KBM-7 (cell line): ENCODE measurements at regions not wholly inside any gene's neighbourhood (a gene's known extent, or its start where the extent isn't known, plus 50 kb on each side); places are given as distances from the start of the nearest gene placed in this dataset.

Source experiments
- DNase-seq: peaks from one replicate; pipeline ENCODE4 v3.0.0-alpha.2; 2015
- in situ Hi-C: fragments of 300-500 bp; cut with MboI; formaldehyde crosslinking; loops from 2 replicates; pipeline ENCODE4 v1.14.3; 2020; ENCODE audit warnings: low sequenced_read_pairs, low pct_unique_long_range_greater_than_20kb, mixed read lengths

- in situ Hi-C loops = no loop called here
- no peak for DNase-seq
Observed at GRCh38 chr12:38543151-38543550, 226.6 kb downstream of the ALG10B start.

- no peak for DNase-seq
- in situ Hi-C loops = no loop called here
Observed at GRCh38 chr12:38544330-38545066, 227.9 kb downstream of the ALG10B start.

- DNase-seq = no peak
- in situ Hi-C loops = no loop called here
Observed at GRCh38 chr12:38547586-38547985, 231.0 kb downstream of the ALG10B start.

GRCh38 chr12:38555620-38556591, 239.3 kb downstream of the ALG10B start:
- no peak for DNase-seq
- in situ Hi-C loops = no loop called here

GRCh38 chr12:38556647-38557046, 240.1 kb downstream of the ALG10B start:
- no peak for DNase-seq
- in situ Hi-C loops = no loop called here

GRCh38 chr12:38585086-38585485, 268.5 kb downstream of the ALG10B start:
- no peak for DNase-seq
- in situ Hi-C loops = no loop called here

GRCh38 chr12:38586789-38587188, 270.2 kb downstream of the ALG10B start:
- in situ Hi-C loops = no loop called here
- no peak for DNase-seq

GRCh38 chr12:38587594-38587993, 271.0 kb downstream of the ALG10B start:
- DNase-seq = peak; percentile 5
- in situ Hi-C loops = no loop called here

- in situ Hi-C loops = no loop called here
Observed at GRCh38 chr12:38588624-38589305, 272.2 kb downstream of the ALG10B start.

GRCh38 chr12:38589306-38589632, 272.7 kb downstream of the ALG10B start:
- no peak for DNase-seq
- in situ Hi-C loops = no loop called here

More at GRCh38 chr12:38588624-38589305, 272.2 kb downstream of the ALG10B start:
- DNase-seq = no peak

GRCh38 chr12:38601949-38602348, 285.4 kb downstream of the ALG10B start:
- in situ Hi-C loops = no loop called here

More at GRCh38 chr12:38601949-38602348, 285.4 kb downstream of the ALG10B start:
- DNase-seq = no peak
